UCSD-AML1 (cell line): ENCODE measurements at regions not wholly inside any gene's neighbourhood (a gene's known extent, or its start where the extent isn't known, plus 50 kb on each side); places are given as distances from the start of the nearest gene placed in this dataset.

ENCODE experiments used
- DNase-seq: peaks from one replicate; lab custom pipeline; 2025; ENCODE audit not compliant: unreplicated experiment; lab: John Stamatoyannopoulos, UW

DNA sequence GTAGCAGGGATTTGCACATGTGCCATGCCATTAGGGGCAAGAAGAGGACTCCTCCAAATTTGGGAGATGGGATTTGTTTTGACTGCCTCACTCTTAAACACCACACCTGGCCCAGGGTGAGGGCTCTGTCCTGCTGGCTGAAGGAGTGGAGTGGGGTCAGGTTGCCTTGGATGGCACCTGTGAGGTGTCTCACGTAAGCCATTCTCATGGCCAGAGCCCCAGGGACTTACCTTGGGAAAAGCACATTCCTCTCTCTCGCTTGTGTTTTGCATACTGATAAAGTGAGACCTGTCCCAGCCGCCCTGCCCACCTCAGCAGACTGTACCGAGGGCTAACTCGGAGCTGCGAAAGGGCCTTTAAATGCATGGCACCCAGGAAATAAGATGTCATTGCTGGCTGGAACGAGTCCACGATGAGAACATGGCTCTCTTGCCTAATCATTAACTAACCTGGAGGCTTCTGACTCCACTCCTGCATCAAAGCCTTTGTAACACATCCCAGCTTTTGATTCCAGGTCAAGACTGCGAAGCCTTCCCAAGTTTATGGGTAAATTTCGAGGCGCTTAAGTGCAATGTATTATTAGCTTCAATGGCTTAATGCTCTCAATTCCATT, 184.0 kb upstream of the RNF32 start:
- no peak for DNase-seq

DNA sequence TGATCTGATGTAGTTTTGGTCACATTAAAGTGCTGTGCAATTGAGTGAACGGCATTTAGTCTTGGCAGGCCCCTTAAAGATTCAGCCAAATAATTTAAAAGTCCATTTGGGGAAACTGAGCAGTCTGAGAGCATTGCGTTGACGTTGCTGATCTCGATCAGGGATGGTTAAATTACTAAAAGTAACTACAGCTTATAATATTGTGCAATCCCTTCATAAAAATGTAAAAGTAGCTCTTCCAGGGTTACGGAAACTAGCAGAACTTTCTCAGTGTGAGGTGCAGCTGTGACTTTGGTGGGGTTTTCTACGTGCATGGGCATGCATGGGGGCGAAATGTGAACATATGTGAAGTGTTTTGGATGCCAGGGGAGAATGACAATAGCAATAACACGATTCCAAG, 184.5 kb upstream of the RNF32 start:
- DNase-seq, result no peak

DNA sequence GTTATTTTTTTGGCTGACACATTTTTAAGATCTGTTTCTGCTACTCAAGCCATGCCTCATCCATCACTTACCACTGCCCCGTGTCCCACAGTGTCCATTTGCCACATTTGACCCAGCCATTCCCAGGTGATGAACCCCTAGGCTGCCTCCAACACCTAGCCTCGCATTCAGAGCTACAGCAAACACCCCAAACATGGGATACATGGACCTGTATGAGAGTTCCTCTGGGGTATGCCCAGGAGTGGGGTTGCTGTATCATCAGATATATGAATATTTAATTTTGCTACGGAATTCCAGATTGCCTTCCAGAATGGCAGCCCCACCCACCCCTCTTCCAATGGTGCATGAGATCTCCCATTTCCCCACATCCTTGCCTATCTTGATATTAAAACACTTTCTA, 190.1 kb upstream of the RNF32 start:
- DNase-seq, result no peak

DNA sequence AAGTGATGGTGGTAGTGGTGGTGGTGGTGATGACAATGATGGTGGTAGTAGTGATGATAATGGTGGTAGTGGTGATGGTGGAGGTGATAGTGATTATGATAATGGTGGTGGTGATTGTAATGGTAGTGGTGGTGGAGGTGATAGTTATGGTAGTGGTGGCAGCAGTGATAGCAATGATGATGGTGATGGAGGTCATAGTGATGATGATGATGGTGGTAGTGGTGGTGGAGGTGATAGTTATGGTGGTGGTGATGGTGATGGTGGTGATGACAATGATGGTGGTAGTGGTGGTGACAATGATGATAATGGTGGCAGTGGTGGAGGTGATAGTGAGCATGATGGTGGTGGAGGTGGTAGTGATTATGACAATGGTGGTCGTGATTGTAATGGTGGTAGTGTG, 191.7 kb upstream of the RNF32 start:
- DNase-seq, result no peak

DNA sequence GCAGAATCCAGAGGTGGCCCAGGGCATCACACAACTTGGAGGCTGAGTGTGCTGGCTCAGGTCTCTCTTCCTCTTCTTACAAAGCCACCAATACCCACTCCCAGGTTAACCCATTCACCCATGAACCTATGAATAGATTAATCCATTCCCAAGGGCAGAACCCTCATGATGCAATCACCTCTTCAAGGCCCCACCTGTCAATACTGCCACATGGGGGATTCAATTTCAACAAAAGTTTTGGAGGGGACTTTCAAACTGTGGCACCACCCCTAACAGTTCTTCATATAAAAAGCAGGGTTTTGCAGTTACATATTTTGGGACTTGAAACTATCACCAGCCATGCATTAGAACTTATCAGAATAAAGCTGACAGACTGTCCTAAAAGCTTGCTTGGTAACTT, 193.6 kb upstream of the RNF32 start:
- DNase-seq, result no peak

DNA sequence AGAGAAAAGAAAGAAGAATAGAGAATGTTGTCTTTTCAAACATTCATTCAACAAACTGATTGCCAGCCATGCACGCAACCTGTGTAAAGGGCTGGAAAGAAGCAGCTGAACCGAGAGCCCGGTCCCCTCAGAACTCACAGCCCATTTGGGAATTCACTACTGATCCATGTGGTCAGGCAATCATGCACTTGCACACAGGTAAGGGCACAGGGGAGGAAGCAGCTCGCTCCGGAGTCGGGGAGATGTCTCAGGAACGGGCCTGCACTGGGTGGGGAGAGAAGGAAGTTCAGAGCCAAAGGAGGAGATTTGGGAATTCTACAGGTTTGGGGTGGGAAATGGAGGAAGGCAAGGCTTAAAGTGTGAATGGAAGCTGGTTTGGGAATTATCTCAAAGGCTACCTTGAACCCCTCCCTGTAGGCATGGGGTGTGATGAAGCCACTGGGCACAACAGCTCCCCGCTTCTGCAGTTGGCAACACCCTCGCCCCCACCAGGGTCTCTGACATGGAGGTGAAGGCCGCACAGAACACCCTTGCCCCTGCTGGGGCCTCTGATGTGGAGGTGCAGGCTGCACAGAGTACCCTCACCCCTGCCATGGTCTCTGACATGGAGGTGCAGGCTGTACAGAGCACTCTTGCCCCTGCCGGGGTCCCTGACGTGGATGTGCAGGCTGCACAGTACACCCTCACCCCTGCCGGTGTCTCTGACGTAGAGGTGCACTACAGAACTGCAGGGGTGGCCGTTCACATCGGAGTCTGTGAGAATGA, 194.4 kb upstream of the RNF32 start:
- no peak for DNase-seq

DNA sequence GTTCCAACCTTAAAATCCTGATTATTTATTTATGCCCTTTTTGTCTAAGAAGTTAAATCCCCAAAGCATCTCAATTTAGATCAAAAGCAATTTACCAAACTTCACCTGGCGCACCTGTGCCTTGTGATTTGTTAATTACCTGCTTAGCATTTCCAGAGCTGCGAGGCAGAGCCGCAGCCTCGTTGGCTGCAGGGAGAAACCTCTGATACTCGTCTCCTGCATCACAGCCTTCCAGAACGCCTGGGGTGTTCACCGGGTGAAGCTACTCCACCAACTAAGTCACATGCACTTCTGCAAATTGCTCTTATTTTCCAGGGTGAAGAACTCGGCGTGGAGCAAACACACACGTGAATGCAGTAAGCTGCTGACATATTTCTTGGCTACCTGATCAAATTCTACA, 198.1 kb upstream of the RNF32 start:
- DNase-seq, result no peak

DNA sequence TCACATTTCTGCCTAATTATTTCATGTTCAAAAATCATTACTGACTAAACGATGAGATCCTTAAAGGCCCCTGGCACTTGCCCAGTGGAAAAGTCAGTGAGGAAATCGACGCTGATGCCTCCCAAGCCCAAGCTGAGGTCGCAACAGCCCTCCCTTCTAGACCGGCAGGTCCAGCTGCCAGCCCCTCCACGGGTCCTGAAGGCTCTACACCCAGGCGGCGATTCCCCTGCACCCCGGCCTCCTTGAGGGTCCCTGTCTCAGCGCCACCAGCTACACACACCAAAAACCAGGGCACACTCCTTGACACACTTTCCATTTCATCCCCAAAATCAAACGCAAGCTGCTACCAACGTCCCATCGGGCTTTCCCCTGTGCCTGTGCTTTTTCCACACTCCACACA, 200.1 kb upstream of the RNF32 start:
- no peak for DNase-seq

DNA sequence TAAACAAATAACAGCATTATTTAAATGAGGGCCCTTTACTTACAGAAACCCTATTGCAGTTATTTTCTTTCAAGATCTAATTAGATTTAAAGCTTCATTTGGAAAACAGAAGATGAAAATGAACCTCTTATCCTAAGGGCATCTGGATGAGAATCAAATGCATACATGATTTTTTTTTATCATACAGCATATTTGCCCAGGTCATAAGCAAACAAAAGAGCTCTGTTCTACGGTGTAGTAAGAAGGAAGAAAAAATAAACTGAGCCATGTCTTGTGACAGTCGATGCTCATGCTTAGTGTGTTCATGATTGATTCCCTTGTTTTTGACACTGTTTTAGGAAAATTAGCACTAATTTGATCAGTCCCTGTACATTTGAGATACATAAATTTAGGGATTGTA, 202.6 kb upstream of the RNF32 start:
- no peak for DNase-seq

DNA sequence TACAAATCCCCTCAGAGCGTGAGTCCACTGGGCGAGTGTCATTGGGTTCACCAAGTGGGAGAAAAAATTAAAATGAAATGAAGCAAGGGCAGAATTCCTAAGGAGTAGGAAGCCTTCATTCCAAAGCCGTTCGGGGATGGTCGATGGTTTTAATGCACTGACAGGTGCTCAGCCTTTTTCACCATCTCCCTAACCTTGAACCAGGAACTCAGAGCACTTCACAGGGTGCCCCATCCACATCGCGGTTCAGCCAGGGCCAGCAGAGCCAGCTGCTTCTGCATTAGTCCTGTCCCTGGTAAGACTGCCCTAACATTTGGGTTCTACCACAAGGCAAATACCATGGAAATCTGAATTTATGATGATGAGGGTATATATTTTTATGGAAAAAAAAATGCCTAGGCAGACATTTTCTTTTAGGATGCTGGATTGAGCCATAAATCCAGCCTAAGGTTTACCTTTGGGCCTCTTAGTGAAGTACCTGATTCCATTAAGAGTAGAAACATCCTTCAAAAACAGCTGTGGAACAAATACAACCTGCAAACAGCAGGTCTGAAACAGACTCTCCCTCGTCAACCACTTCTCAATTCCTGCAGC, 203.5 kb upstream of the RNF32 start:
- no peak for DNase-seq

DNA sequence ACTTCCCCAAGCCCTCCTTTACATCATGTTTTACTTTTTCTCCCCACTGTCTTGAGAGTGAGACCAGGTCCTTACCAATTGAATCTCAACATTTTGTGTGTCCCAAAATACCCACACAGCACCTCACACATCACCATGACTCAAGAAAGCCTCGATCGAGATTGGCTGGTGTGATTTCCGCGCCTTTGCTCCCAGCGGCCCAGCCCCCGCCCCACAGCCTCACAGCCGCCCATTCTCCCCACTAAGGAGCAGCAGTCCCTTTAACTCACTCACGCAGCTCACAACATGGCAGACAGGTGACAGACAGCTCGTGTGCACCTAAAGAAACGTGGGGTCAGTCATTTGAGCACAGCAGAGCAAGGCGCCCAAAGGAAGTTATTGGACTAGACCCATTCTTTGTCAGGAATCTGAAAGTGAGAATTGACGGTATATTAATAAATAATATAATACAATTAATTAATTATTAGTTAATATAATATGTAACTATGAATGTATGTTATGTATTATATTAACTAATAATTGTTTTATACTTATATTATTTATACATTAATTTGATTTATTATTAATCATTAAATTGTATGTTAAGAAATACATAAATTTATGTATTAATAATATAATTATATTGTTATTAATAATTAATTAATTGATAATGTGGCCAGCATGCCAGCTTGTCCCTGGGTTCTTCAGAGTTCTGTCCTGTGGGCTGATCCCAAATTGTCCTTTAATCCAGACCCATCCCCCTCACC, 204.9 kb upstream of the RNF32 start:
- DNase-seq, result no peak

DNA sequence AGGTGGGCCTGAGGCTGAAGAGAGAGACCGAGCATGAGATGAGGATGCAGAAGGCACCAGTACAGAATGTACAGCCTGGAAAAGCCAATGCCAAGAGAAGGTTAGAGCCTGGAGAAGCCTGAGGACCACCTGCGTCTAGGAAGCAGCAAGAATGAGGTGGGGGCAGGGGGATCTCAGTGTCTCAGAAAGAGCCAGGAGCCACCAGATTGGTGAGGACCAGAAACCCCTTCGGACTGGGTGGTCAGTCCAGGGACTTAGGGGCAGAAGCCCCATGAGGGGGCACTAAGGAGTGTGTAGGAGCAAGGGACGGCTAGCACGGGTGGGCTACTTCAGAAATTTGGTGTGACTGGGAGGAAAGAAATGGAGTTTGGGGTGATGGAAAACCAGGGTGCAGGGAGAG, 205.9 kb upstream of the RNF32 start:
- DNase-seq, result no peak

DNA sequence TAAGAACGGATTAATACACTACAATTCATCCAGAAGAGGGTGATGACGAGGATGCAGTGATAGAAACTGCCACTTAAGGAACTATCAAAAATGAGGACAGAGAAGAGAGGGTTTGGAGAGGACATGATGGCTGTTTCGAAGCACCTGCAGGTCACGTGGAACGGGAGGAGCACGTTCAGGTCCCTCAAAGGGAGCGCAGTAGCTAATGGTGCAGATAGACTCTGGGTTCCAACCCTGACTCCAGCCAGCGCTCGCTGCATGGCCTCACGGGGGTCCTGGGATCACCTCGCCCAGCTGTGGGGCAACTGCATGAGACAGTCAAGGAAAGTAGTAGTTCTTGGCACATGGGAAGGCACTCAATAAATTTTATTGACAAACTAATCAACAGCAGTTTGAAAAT, 208.6 kb upstream of the RNF32 start:
- no peak for DNase-seq

DNA sequence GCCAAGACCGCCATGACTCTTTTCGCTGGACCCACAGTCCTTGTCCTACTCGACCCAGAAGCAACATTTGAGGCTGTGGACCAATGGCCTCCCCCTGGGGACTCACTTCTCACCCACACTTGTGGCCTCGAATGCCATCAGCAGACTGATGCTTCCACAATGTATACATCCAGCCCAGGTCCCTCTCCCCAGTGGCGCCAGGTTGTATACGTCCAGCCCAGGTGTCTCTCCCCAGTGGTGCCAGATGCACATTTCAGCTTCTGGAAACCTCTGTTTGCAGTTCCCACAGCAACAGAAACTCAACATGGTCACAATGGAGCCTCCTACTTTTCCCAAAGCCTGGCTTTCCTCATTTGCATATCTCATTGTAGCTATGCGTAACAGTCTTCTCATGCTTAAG, 210.5 kb upstream of the RNF32 start:
- no peak for DNase-seq

DNA sequence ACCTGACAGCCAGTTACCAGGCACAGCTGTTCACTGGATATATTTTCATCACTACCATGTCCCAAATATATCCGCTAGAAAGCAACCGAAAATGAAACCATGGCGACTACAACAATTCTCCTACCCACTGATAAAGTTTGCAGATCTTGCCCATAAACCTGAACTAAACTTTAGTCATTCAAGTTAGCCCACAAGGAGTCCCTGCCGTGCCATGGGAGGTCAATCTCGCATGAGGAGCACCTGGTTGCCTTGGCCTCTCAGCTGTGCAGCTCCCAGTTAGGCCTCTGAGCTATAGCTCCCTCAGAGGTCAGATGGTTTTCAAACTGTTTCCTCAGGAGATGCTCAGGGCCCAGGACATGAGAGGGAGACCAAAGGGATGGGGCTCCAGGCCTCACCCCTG, 211.1 kb upstream of the RNF32 start:
- DNase-seq, result no peak

DNA sequence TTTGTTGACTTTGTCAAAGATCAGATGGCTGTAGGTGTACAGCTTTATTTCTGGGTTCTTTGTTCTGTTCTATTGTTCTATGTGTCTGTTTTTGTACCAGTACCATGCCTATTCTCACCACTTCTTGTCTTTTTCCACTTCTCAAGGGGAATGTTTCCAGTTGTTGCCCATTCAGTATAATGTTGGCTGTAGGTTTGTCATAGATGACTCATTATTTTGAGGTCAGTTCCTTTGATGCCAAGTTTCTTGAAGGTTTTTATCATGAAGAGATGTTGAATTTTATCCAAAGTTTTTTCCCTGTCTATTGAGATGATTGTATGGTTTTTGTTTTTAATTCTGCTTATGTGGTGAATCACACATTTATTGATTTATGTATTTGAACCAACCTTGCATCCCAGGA, 216.7 kb upstream of the RNF32 start:
- no peak for DNase-seq

DNA sequence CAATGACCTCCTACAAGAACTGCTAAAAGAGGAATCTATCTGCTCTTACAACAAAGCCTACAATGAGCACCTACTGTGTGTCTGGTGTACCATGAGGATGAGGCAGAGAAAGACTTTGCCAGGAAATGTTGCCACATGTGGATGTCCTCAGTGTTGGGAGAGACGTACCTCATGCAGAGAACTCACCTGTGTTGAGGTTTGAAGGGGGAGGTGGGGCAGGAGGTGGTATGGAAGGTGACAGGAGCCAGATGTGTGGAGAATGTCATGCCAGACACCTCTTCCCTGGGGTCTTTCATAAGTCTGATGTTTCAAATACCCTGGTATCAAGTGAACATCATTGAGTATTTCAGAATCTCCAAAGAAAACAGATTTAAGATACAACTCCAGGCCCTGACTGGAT, 220.1 kb upstream of the RNF32 start:
- no peak for DNase-seq

DNA sequence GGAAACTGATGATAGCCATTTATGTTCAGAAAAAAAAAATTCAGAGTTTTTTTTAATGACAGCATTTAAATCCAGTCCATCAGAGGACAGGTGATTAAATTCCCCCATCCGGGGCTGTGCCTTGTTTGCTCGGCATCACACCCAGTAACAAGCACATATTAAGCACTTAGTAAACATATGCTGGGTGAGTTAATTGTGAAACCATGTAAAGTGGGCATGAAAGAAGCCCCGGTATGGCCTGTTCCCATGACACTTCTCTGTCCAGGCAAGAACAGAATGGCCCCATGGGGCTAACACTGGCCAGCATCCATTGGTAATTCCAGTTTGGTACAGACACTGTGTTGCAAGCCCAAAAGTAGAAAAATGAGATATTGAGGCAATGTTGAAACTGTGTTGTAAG, 220.8 kb upstream of the RNF32 start:
- DNase-seq, result no peak

DNA sequence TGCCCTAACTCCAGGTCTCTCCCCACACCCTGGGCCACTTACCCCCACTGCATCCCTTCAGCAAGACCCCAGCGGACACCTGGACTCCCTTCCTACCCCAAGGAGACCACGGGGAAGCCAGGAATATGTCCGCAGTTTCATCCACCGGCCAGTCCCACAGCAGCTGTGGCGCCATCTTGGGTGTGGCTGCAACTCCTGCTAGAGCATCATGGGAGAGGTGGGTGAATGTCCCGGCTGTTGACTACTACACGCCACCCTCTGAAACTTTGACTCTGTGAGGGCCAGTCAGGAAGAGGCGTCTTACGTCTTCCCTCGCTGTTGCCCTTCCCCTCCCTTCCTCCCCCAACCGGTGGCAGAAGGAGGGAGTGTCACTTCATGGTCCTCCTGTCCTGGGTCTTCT, 238.3 kb upstream of the RNF32 start:
- no peak for DNase-seq

DNA sequence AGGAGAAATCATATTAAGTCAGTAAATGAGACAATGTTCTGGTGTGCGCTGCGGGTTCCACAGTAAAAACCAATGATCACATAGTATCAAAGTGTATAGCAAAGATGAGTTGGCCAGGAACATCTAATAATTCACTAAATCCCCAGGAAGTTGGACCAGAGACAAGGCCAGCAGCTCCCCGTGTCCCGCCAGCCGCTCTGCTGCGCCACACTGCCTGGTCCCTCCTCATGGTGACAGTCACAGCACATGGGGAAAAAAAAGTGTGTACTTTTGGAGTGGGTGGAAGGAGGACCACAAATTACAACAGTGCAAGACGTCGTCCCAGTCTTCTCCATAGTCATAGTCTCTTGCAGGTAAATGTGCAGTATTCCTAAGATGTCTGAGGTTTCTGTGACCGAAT, 239.0 kb upstream of the RNF32 start:
- no peak for DNase-seq

DNA sequence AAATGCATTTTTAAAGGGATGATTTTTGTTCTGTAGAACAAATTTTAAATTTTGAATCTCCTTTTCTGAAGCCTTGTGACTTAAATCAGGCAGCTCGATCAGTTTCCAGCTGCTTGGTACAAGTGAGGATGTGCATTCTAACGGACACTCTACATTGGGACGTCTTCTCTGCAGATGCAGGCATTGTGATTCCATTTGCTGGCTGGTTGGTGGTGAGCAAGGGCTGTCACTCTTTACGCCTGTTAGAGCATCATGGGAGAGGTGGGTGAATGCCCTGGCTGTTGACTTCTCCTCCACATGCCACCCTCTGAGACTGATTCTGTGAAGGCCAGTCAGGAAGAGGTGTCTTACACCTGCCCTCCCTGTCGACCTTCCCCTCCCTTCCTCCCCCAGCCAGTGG, 240.5 kb upstream of the RNF32 start:
- no peak for DNase-seq

DNA sequence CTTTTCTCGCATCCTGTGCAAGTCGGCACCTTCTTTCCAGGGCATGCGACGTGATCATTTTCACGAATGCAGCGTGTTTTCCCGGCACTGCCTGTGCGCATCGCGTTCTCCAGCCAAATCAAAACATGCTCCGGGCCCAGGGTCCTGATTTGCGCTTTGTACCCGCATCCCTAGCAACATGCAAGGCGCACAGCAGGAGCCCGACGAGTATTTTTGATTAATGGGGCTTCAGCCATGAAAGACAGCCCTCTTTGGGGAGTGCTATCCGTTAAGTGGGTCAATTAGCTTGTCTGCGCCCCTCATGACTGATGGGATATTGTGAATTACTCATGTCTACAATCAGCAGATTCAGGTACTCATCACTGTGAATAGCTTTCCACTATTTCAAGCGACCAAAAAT, 243.3 kb upstream of the RNF32 start:
- no peak for DNase-seq
